Uterus (tissue), 2 donors: ENCODE measurements at regions not wholly inside any gene's neighbourhood (a gene's known extent, or its start where the extent isn't known, plus 50 kb on each side); places are given as distances from the start of the nearest gene placed in this dataset.

Experiments
- CTCF ChIP-seq, 4 experiments: fragments of 200-600 bp in 2 of 4; fragments of 450-650 bp in 2 of 4; sonication (generic) in 2 of 4; IDR thresholded peaks; one replicate each; pipeline ENCODE4 v1.5.1; 2016 to 2019; ENCODE audit warnings: antibody characterized with exemption in 4 of 4, mild to moderate bottlenecking in 2 of 4, moderate library complexity in 1 of 4
- POLR2A ChIP-seq, 2 donors: fragments of 450-650 bp; IDR thresholded peaks; one replicate each; pipeline ENCODE4 v1.6.1; 2016; ENCODE audit warnings: antibody characterized with exemption in 2 of 2, mild to moderate bottlenecking in 1 of 2, moderate library complexity in 1 of 2

GRCh38 chr20:37638527-37638926 lies 55.3 kb upstream of the CTNNBL1 start:
- TF ChIP-seq POLR2A (IDR thresholded peaks at IDR 0.05) (no peak), CTCF (IDR thresholded peaks at IDR 0.05) (no peak)
